Osteoblast (primary cell): ENCODE measurements at regions not wholly inside any gene's neighbourhood (a gene's known extent, or its start where the extent isn't known, plus 50 kb on each side); places are given as distances from the start of the nearest gene placed in this dataset.
"Not testable (repeated sequence)": the region's sequence is repeated elsewhere in the genome, so short reads cannot be mapped to it uniquely, and the experiment has no call there.

Source experiments
- DNase-seq: peaks from one replicate; pipeline ENCODE4 v3.0.0; 2011; ENCODE audit warnings: low spot score, mixed read lengths; ENCODE audit not compliant: insufficient read length; ENCODE audit errors: missing footprints
- H2AFZ ChIP-seq: 2 replicates; pipeline ENCODE4 v1.6.0; 2011; ENCODE audit warnings: mild to moderate bottlenecking, low read length
- H3K27ac ChIP-seq: 2 replicates; pipeline ENCODE4 v1.5.1; 2011; ENCODE audit warnings: mild to moderate bottlenecking, low read depth, low read length, moderate library complexity
- H3K27me3 ChIP-seq: 2 replicates; pipeline ENCODE4 v1.6.0; 2012; ENCODE audit warnings: mild to moderate bottlenecking, control low read depth, inconsistent platforms, low read length, moderate library complexity; ENCODE audit not compliant: insufficient read depth
- H3K36me3 ChIP-seq: 2 replicates; pipeline ENCODE4 v1.5.1; 2011; ENCODE audit warnings: mild to moderate bottlenecking, low read length, control low read depth, moderate library complexity; ENCODE audit not compliant: insufficient read depth
- H3K4me1 ChIP-seq: 2 replicates; pipeline ENCODE4 v1.5.1; 2011; ENCODE audit warnings: mild to moderate bottlenecking, low read length, control low read depth, moderate library complexity; ENCODE audit not compliant: insufficient read depth
- H3K4me2 ChIP-seq: 2 replicates; pipeline ENCODE4 v1.6.0; 2011; ENCODE audit warnings: mild to moderate bottlenecking, low read length; ENCODE audit not compliant: insufficient read depth
- H3K4me3 ChIP-seq: fragments of 200-600 bp; sonication (generic); 3 replicates; pipeline ENCODE4 v1.5.1; 2012; ENCODE audit warnings: mild to moderate bottlenecking, low read length, inconsistent platforms; ENCODE audit not compliant: insufficient read depth
- H3K79me2 ChIP-seq: 2 replicates; pipeline ENCODE4 v1.6.0; 2012; ENCODE audit warnings: mild to moderate bottlenecking, low read length, control low read depth, inconsistent platforms; ENCODE audit not compliant: insufficient read depth
- H3K9me3 ChIP-seq: 2 replicates; pipeline ENCODE4 v1.5.1; 2011; ENCODE audit warnings: low read depth, low read length, control low read depth
- H4K20me1 ChIP-seq: 2 replicates; pipeline ENCODE4 v1.6.0; 2012; ENCODE audit warnings: mild to moderate bottlenecking, low read length, control low read depth; ENCODE audit not compliant: insufficient read depth
- CTCF ChIP-seq: IDR thresholded peaks from 2 replicates; pipeline ENCODE4 v1.5.1; 2011; ENCODE audit warnings: mild to moderate bottlenecking, low read depth, low read length, moderate library complexity; ENCODE audit errors: extremely low read depth

GRCh38 chr1:229920683-229921082 is 146.4 kb upstream of the GALNT2 start:
- Histone ChIP-seq H3K79me2 (no peaks in the 10 kb centered on the region), H3K27me3 (no peaks in the 10 kb centered on the region), H3K4me1 (no peaks in the 10 kb centered on the region), H3K27ac (no peak overlapping the region), H3K36me3 (no peaks in the 10 kb centered on the region), H3K9me3 (no peaks in the 10 kb centered on the region), H3K4me3 (no peak overlapping the region), H4K20me1 (no peaks in the 10 kb centered on the region), H3K4me2 (no peak overlapping the region), H2AFZ (no peak overlapping the region)
- DNase-seq: no peak
- TF ChIP-seq CTCF: no peak

- Histone ChIP-seq H3K9me3 (no peaks in the 10 kb centered on the region), H3K4me1 (no peaks in the 10 kb centered on the region), H4K20me1 (no peaks in the 10 kb centered on the region), H3K27ac (no peak overlapping the region), H2AFZ (no peak overlapping the region), H3K36me3 (no peaks in the 10 kb centered on the region), H3K4me3 (no peak overlapping the region), H3K27me3 (no peaks in the 10 kb centered on the region), H3K79me2 (no peaks in the 10 kb centered on the region), H3K4me2 (no peak overlapping the region)
- TF ChIP-seq CTCF: no peak
- no peak for DNase-seq
Measured at GRCh38 chr1:229922249-229922648, 144.8 kb upstream of the GALNT2 start.

GRCh38 chr1:229924639-229925038 is 142.4 kb upstream of the GALNT2 start:
- Histone ChIP-seq H3K9me3 (no peaks in the 10 kb centered on the region), H2AFZ (no peak overlapping the region)
- DNase-seq: no peak

GRCh38 chr1:229928767-229929166 is 138.3 kb upstream of the GALNT2 start:
- H3K79me2 ChIP-seq: no peaks in the 10 kb centered on the region

More at GRCh38 chr1:229924639-229925038, 142.4 kb upstream of the GALNT2 start:
- no peaks in the 10 kb centered on the region for H3K27me3 ChIP-seq
- no peak overlapping the region for H3K27ac ChIP-seq
- no peak overlapping the region for H3K4me2 ChIP-seq
- H4K20me1 ChIP-seq: no peaks in the 10 kb centered on the region
- no peaks in the 10 kb centered on the region for H3K79me2 ChIP-seq
- no peaks in the 10 kb centered on the region for H3K4me1 ChIP-seq
- H3K36me3 ChIP-seq: no peaks in the 10 kb centered on the region
- no peak overlapping the region for H3K4me3 ChIP-seq
- TF ChIP-seq CTCF: no peak

GRCh38 chr1:229931751-229932150 is 135.3 kb upstream of the GALNT2 start:
- H3K27ac ChIP-seq, DNase-seq, H4K20me1 ChIP-seq, H3K27me3 ChIP-seq, H3K79me2 ChIP-seq, H3K36me3 ChIP-seq, H3K4me2 ChIP-seq, H3K9me3 ChIP-seq, H2AFZ ChIP-seq, H3K4me3 ChIP-seq, H3K4me1 ChIP-seq: not testable (repeated sequence)

More at GRCh38 chr1:229928767-229929166, 138.3 kb upstream of the GALNT2 start:
- Histone ChIP-seq H3K36me3 (no peaks in the 10 kb centered on the region), H2AFZ (no peak overlapping the region), H3K27ac (no peak overlapping the region), H3K4me3 (no peak overlapping the region), H4K20me1 (no peaks in the 10 kb centered on the region), H3K4me2 (no peak overlapping the region), H3K27me3 (no peaks in the 10 kb centered on the region), H3K9me3 (no peaks in the 10 kb centered on the region), H3K4me1 (no peaks in the 10 kb centered on the region)
- TF ChIP-seq CTCF: no peak
- no peak for DNase-seq

GRCh38 chr1:229935157-229935556 is 131.9 kb upstream of the GALNT2 start:
- not testable (repeated sequence) for H3K9me3 ChIP-seq, DNase-seq, H3K79me2 ChIP-seq, H3K27ac ChIP-seq, H2AFZ ChIP-seq, H3K27me3 ChIP-seq, H3K4me3 ChIP-seq, H4K20me1 ChIP-seq, H3K4me1 ChIP-seq, H3K36me3 ChIP-seq, H3K4me2 ChIP-seq
